ENCODE measurements at regions not wholly inside any gene's neighbourhood (a gene's known extent, or its start where the extent isn't known, plus 50 kb on each side); places are given as distances from the start of the nearest gene placed in this dataset.

DNA sequence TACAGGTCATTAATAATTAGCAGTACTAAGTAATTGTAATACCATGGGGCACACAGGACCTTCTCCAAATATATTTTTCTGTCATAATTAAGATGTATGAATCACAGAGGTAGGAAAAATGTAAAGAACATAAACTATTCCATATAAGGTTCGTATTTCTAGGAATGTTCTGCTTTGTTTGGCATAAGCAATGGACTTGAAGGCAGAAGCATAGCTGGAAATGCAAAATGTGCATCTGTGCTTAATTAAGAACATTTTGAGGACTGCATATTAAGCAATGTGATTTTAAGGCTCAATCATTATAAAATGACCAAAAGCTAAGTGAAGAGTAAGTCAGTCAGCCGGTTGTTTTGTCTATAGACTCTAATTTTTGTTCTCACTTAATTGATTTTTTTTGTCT, 123.2 kb downstream of the RBM43 start:
- no peak for TF ChIP-seq POLR2A (IDR thresholded peaks at IDR 0.05)
- TF ChIP-seq, protein P1, sequence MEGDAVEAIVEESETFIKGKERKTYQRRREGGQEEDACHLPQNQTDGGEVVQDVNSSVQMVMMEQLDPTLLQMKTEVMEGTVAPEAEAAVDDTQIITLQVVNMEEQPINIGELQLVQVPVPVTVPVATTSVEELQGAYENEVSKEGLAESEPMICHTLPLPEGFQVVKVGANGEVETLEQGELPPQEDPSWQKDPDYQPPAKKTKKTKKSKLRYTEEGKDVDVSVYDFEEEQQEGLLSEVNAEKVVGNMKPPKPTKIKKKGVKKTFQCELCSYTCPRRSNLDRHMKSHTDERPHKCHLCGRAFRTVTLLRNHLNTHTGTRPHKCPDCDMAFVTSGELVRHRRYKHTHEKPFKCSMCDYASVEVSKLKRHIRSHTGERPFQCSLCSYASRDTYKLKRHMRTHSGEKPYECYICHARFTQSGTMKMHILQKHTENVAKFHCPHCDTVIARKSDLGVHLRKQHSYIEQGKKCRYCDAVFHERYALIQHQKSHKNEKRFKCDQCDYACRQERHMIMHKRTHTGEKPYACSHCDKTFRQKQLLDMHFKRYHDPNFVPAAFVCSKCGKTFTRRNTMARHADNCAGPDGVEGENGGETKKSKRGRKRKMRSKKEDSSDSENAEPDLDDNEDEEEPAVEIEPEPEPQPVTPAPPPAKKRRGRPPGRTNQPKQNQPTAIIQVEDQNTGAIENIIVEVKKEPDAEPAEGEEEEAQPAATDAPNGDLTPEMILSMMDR (IDR thresholded peaks at IDR 0.05) = no peak

Data from esophagus squamous epithelium (tissue), 4 donors.